ENCODE measurements at regions not wholly inside any gene's neighbourhood (a gene's known extent, or its start where the extent isn't known, plus 50 kb on each side); places are given as distances from the start of the nearest gene placed in this dataset.

GRCh38 chr3:76300746-76301145, 515.4 kb upstream of the ZNF717 start:
- no peak for TF ChIP-seq POLR2A (IDR thresholded peaks at IDR 0.05)
- no peak for TF ChIP-seq CTCF (IDR thresholded peaks at IDR 0.05)

Data from stomach (tissue), 4 donors.